ENCODE measurements at regions not wholly inside any gene's neighbourhood (a gene's known extent, or its start where the extent isn't known, plus 50 kb on each side); places are given as distances from the start of the nearest gene placed in this dataset.

- TF ChIP-seq POLR2A (IDR thresholded peaks at IDR 0.05; ENCODE audit: low read length) (no peak), PHF8 (IDR thresholded peaks at IDR 0.05; ENCODE audit: borderline replicate concordance, low read depth) (no peak), BCL3 (IDR thresholded peaks at IDR 0.05) (no peak)
Observed at GRCh38 chr1:173403996-173404395, 73.1 kb upstream of the PRDX6 start.
